ENCODE measurements at regions not wholly inside any gene's neighbourhood (a gene's known extent, or its start where the extent isn't known, plus 50 kb on each side); places are given as distances from the start of the nearest gene placed in this dataset.

- H3K4me2 ChIP-seq: no peak overlapping the region
Measured at GRCh38 chr5:67999391-67999790, 216.2 kb upstream of the PIK3R1 start.

GRCh38 chr5:67998709-67999261 lies 216.8 kb upstream of the PIK3R1 start:
- CTCF ChIA-PET: no interaction called here
- Histone ChIP-seq H3K4me3 (no peak overlapping the region), H3K4me1 (no peaks in the 10 kb centered on the region), H3K9me3 (no peaks in the 10 kb centered on the region), H3K4me2 (no peak overlapping the region), H3K27ac (no peak overlapping the region)
- peak in 1 of 2 experiments; percentile 32 for DNase-seq (ENCODE audit: low read depth in 1 of 2, low spot score in 1 of 2)
- TF ChIP-seq EHMT2 (IDR thresholded peaks at IDR 0.05; ENCODE audit: low read depth): no peak
- TF ChIP-seq EP300 (IDR thresholded peaks at IDR 0.05): no peak
- TF ChIP-seq NPAS2 (CRISPR knock-in tag; IDR thresholded peaks at IDR 0.05; ENCODE audit: borderline replicate concordance): no peak
- TF ChIP-seq HMGXB4 (CRISPR knock-in tag; IDR thresholded peaks at IDR 0.05; ENCODE audit: borderline replicate concordance): no peak
- no peak for TF ChIP-seq CBX8 (IDR thresholded peaks at IDR 0.05)
- TF ChIP-seq HEYL (CRISPR knock-in tag; IDR thresholded peaks at IDR 0.05): no peak
- no peak for TF ChIP-seq SREBF2 (IDR thresholded peaks at IDR 0.05)
- no peak for TF ChIP-seq RARB (CRISPR knock-in tag; IDR thresholded peaks at IDR 0.05)
- 60% methylated on average over 4 of the region's 7 CpGs for WGBS (ENCODE audit: missing lambda C conversion rate)
- POLR2A ChIA-PET: no interaction called here
- no peak for FAIRE-seq
- ATAC-seq: peak; percentile 48 to 85; a peak in 5 of 6 replicates

More at GRCh38 chr5:67999391-67999790, 216.2 kb upstream of the PIK3R1 start:
- ATAC-seq (no peak), FAIRE-seq (no peak), DNase-seq (ENCODE audit: low read depth in 1 of 2, low spot score in 1 of 2) (no peak)
- CTCF ChIA-PET: no interaction called here
- no peak for TF ChIP-seq HES2 (IDR thresholded peaks at IDR 0.05)
- no peak for TF ChIP-seq NPAS2 (CRISPR knock-in tag; IDR thresholded peaks at IDR 0.05; ENCODE audit: borderline replicate concordance)
- no peak for TF ChIP-seq KDM1A (IDR thresholded peaks at IDR 0.05; ENCODE audit: low read depth)
- no peak for TF ChIP-seq RARB (CRISPR knock-in tag; IDR thresholded peaks at IDR 0.05)
- TF ChIP-seq GATA3 (IDR thresholded peaks at IDR 0.05; ENCODE audit: borderline replicate concordance): no peak
- TF ChIP-seq PBX3 (IDR thresholded peaks at IDR 0.05): no peak
- TF ChIP-seq USF2 (IDR thresholded peaks at IDR 0.05): no peak
- TF ChIP-seq ESRRA (IDR thresholded peaks at IDR 0.05; ENCODE audit: borderline replicate concordance, low read length): no peak
- TF ChIP-seq ZNF302 (CRISPR knock-in tag; IDR thresholded peaks at IDR 0.05): no peak
- POLR2A ChIA-PET: no interaction called here
- no peak overlapping the region for H3K27ac ChIP-seq
- H3K4me1 ChIP-seq: no peaks in the 10 kb centered on the region
- H3K9me3 ChIP-seq: no peaks in the 10 kb centered on the region
- no peak overlapping the region for H3K4me3 ChIP-seq
- 53% methylated on average over 2 of the region's 2 CpGs for WGBS (ENCODE audit: missing lambda C conversion rate)

- H3K27ac ChIP-seq: no peak overlapping the region
- ChIA-PET CTCF (no interaction called here), POLR2A (no interaction called here)
- H3K4me3 ChIP-seq: no peak overlapping the region
- WGBS (ENCODE audit: missing lambda C conversion rate): 79% methylated on average over 4 of the region's 5 CpGs
- ATAC-seq: no peak
- FAIRE-seq: no peak
- H3K4me2 ChIP-seq: no peak overlapping the region
- DNase-seq (ENCODE audit: low read depth in 1 of 2, low spot score in 1 of 2): no peak
- no peaks in the 10 kb centered on the region for H3K4me1 ChIP-seq
- H3K9me3 ChIP-seq: no peaks in the 10 kb centered on the region
- TF ChIP-seq POLR2AphosphoS2 (conservative IDR thresholded peaks at IDR 0.05; ENCODE audit: low read length): no peak
- no peak for TF ChIP-seq FOXS1 (CRISPR knock-in tag; IDR thresholded peaks at IDR 0.05)
- TF ChIP-seq MYC (IDR thresholded peaks at IDR 0.05; ENCODE audit: borderline replicate concordance, low read length): no peak
- no peak for TF ChIP-seq EHF (CRISPR knock-in tag; IDR thresholded peaks at IDR 0.05)
- TF ChIP-seq HMGXB4 (CRISPR knock-in tag; IDR thresholded peaks at IDR 0.05; ENCODE audit: borderline replicate concordance): no peak
- TF ChIP-seq CBX2 (IDR thresholded peaks at IDR 0.05; ENCODE audit: borderline replicate concordance, low read depth): no peak
- TF ChIP-seq KDM1A (IDR thresholded peaks at IDR 0.05; ENCODE audit: low read depth): no peak
- TF ChIP-seq JUNB (IDR thresholded peaks at IDR 0.05): no peak
- TF ChIP-seq SMC3 (IDR thresholded peaks at IDR 0.05): no peak
- TF ChIP-seq RNF2 (IDR thresholded peaks at IDR 0.05; ENCODE audit: borderline replicate concordance, low read depth): no peak
- no peak for TF ChIP-seq EP300 (IDR thresholded peaks at IDR 0.05)
- no peak for TF ChIP-seq HOXA7 (CRISPR knock-in tag; IDR thresholded peaks at IDR 0.05)
- TF ChIP-seq RARB (CRISPR knock-in tag; IDR thresholded peaks at IDR 0.05): no peak
Measured at GRCh38 chr5:67997892-67998457, 217.6 kb upstream of the PIK3R1 start.
